ENCODE measurements at regions not wholly inside any gene's neighbourhood (a gene's known extent, or its start where the extent isn't known, plus 50 kb on each side); places are given as distances from the start of the nearest gene placed in this dataset.

DNA sequence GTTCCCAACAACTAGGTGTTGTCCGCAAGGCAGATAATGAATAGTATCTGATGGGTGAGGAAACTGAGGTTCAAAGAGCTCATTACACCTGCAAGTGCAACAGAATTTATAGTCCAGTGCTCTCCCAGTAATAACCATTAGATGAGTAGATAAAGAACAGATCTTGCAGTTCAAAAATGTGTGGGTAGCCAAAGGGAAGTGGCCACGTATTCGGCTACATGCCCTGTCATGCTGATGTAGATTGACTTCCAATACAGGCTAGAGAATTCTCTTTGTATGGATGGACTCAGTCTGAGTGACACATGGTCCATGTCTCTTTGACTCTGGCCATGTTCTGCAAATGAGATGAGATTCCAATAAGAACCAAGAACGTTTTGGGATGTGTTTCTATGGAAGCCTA lies 187.9 kb upstream of the LPP start:
- no peak for DNase-seq
- H3K27me3 ChIP-seq: no peaks in the 10 kb centered on the region
- H3K4me1 ChIP-seq (ENCODE audit: insufficient read depth): no peaks in the 10 kb centered on the region
- no peak overlapping the region for H3K4me3 ChIP-seq
- H3K36me3 ChIP-seq: no peaks in the 10 kb centered on the region
- WGBS, 3 donors: 78 to 81% (median 79%) methylated on average over 4 of the region's 4 CpGs
- intact Hi-C loops (cut with DNase I): no loop called here
- TF ChIP-seq POLR2A (IDR thresholded peaks at IDR 0.05) (no peak), EP300 (IDR thresholded peaks at IDR 0.05) (no peak)
- TF ChIP-seq, protein P1, sequence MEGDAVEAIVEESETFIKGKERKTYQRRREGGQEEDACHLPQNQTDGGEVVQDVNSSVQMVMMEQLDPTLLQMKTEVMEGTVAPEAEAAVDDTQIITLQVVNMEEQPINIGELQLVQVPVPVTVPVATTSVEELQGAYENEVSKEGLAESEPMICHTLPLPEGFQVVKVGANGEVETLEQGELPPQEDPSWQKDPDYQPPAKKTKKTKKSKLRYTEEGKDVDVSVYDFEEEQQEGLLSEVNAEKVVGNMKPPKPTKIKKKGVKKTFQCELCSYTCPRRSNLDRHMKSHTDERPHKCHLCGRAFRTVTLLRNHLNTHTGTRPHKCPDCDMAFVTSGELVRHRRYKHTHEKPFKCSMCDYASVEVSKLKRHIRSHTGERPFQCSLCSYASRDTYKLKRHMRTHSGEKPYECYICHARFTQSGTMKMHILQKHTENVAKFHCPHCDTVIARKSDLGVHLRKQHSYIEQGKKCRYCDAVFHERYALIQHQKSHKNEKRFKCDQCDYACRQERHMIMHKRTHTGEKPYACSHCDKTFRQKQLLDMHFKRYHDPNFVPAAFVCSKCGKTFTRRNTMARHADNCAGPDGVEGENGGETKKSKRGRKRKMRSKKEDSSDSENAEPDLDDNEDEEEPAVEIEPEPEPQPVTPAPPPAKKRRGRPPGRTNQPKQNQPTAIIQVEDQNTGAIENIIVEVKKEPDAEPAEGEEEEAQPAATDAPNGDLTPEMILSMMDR (IDR thresholded peaks at IDR 0.05): no peak
- H3K9me3 ChIP-seq: no peaks in the 10 kb centered on the region
- no peak overlapping the region for H3K27ac ChIP-seq

DNA sequence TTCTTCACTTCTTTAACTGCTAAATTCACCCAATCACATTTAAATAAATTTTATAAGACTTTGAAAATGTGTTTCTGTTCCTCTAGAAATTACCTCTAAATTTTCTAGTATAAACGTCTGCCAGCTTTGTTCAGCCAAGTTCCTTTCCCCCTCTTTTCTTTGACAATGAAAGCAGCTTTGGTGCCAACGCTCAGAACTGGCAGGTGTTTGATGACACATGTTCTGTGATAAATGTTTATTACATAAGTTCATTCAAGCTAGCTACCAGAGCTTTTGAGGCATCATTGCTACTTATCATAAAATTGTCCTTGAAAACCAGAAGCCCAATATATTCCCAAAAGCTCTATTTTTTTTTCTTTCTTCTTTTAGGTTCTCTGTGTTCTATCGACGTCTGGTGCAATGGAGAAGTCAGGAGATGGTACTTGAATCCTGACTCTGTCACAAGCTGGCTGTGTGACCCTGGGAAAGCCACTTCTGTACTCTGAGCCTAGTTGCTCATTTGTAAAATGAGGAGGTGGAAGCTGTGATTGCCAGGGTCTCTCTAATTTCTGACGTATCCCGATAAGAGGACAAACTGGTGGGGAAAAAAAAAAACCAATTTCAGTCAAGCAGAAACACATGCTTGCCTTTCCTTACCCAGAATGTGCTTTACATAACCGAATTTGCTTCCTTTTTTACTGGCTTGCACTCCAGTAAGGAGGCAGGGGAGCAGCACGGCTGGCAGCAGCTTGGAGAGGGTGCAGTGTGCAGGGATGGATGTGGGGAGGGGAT lies 187.1 kb upstream of the LPP start:
- no peak overlapping the region for H3K4me3 ChIP-seq
- intact Hi-C loops (cut with DNase I): no loop called here

DNA sequence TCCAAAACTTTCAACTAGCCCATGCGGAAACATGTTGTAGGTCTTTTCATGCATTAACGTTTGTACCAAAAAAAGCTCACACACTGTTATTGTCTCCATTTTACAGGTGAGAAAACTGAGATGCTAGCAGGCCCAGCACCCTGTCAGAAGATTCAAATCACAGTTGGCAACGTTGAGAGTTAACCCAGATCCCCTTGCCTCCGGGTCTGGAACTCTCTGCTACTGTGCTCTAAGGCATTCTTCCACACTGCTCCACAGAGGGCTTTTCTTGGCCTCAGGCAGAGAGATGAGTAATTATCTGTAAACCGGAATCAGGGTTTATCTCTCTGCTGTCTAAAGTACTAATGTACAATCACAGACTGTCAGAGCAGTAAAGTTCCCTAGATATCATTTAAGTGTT lies 186.0 kb upstream of the LPP start:
- Histone ChIP-seq H3K4me1 (ENCODE audit: insufficient read depth) (no peaks in the 10 kb centered on the region), H3K9me3 (no peaks in the 10 kb centered on the region), H3K27ac (no peak overlapping the region), H3K4me3 (no peak overlapping the region), H3K36me3 (no peaks in the 10 kb centered on the region), H3K27me3 (no peaks in the 10 kb centered on the region)
- 53 to 59% (median 58%) methylated on average over 5 of the region's 5 CpGs for WGBS, 3 donors
- no peak for TF ChIP-seq POLR2A (IDR thresholded peaks at IDR 0.05)
- TF ChIP-seq EP300 (IDR thresholded peaks at IDR 0.05): no peak
- TF ChIP-seq, protein P1 (IDR thresholded peaks at IDR 0.05): no peak
- intact Hi-C loops (cut with DNase I): no loop called here
- no peak for DNase-seq

More for the DNA sequence above, 187.1 kb upstream of the LPP start:
- H3K27me3 ChIP-seq: no peaks in the 10 kb centered on the region
- no peak for DNase-seq
- no peaks in the 10 kb centered on the region for H3K4me1 ChIP-seq (ENCODE audit: insufficient read depth)
- TF ChIP-seq POLR2A (IDR thresholded peaks at IDR 0.05): no peak
- no peak for TF ChIP-seq EP300 (IDR thresholded peaks at IDR 0.05)
- TF ChIP-seq, protein P1 (IDR thresholded peaks at IDR 0.05): no peak
- no peaks in the 10 kb centered on the region for H3K36me3 ChIP-seq
- no peaks in the 10 kb centered on the region for H3K9me3 ChIP-seq
- no peak overlapping the region for H3K27ac ChIP-seq
- 18 to 24% (median 19%) methylated on average over 8 of the region's 8 CpGs for WGBS, 3 donors

DNA sequence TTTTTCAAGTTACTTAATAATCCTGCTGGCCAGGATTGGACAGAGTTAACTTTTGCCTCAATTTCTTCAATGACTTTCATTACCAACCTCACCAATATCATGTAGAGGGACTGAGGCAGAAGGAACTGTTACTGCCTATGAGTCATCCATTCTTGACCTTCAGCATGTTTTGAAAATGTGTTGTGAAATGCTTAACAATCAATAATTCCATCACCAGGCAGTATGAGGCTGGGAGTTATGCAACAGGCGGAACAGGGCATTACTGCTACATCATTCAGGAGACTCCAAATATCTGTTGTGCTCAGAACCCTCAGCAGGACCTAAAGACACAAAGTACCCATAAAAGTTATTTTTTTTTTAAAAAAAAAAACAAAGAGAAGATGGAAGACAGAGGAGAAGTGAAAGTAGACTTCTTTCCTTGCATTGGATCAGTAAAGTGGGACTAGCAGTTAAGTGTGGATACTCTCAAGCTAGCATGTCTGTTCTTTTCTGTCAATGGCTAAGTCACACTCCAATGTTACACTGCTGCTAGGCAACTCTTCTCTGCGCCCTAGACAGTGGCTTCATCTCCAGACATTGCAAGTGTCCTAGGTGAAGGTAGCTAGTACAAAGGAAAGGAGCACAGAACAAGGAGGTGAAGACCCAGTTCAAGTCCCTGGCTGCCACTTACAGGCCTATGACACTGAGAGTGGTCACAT lies 184.9 kb upstream of the LPP start:
- no peak for TF ChIP-seq EP300 (IDR thresholded peaks at IDR 0.05)
- TF ChIP-seq, protein P1 (IDR thresholded peaks at IDR 0.05): no peak
- TF ChIP-seq POLR2A (IDR thresholded peaks at IDR 0.05): no peak
- 85 to 96% (median 88%) methylated on average over 2 of the region's 2 CpGs for WGBS, 3 donors
- Histone ChIP-seq H3K9me3 (no peaks in the 10 kb centered on the region), H3K4me1 (ENCODE audit: insufficient read depth) (no peaks in the 10 kb centered on the region), H3K4me3 (no peak overlapping the region), H3K27me3 (no peaks in the 10 kb centered on the region), H3K27ac (no peak overlapping the region), H3K36me3 (no peaks in the 10 kb centered on the region)
- DNase-seq: peak in 2 of 5 donors; percentile 22 to 56
- intact Hi-C loops (cut with DNase I): no loop called here
